ENCODE measurements at regions not wholly inside any gene's neighbourhood (a gene's known extent, or its start where the extent isn't known, plus 50 kb on each side); places are given as distances from the start of the nearest gene placed in this dataset.

DNA sequence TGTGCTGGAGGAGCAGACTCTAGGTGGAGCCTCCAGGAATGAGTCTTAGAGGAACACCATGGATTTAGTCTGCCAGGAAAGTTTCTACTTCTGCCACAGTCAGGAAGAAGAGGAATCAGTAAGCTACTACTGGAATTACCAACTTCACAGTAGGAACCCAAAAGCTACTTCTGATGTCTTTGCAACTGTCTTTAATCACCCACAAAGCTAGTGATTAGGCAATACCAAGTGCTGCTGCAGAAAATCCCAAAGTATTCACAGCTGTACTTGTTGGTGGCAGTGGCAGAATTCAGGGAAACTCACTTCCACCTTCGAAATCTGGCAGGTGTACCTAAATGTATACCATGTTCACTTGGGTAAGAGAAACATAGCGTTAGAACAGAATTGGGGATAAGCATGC, 264.5 kb upstream of the SORL1-AS1 start:
- TF ChIP-seq POLR2A (IDR thresholded peaks at IDR 0.05): no peak
- TF ChIP-seq, protein P1, sequence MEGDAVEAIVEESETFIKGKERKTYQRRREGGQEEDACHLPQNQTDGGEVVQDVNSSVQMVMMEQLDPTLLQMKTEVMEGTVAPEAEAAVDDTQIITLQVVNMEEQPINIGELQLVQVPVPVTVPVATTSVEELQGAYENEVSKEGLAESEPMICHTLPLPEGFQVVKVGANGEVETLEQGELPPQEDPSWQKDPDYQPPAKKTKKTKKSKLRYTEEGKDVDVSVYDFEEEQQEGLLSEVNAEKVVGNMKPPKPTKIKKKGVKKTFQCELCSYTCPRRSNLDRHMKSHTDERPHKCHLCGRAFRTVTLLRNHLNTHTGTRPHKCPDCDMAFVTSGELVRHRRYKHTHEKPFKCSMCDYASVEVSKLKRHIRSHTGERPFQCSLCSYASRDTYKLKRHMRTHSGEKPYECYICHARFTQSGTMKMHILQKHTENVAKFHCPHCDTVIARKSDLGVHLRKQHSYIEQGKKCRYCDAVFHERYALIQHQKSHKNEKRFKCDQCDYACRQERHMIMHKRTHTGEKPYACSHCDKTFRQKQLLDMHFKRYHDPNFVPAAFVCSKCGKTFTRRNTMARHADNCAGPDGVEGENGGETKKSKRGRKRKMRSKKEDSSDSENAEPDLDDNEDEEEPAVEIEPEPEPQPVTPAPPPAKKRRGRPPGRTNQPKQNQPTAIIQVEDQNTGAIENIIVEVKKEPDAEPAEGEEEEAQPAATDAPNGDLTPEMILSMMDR (IDR thresholded peaks at IDR 0.05): no peak

Data from adrenal gland (tissue), 5 donors.